Activated naive CD4-positive, alpha-beta T cell treated with anti-CD3 and anti-CD28 coated beads for 36 hours (primary cell): ENCODE measurements at regions not wholly inside any gene's neighbourhood (a gene's known extent, or its start where the extent isn't known, plus 50 kb on each side); places are given as distances from the start of the nearest gene placed in this dataset.
"Not testable (repeated sequence)": the region's sequence is repeated elsewhere in the genome, so short reads cannot be mapped to it uniquely, and the experiment has no call there.

ENCODE experiments used
- CTCF ChIA-PET: fragments of 350-600 bp; sonication (Branson Sonifier 250); formaldehyde crosslinking; loops from one replicate; lab custom pipeline; 2021; ENCODE audit warnings: antibody characterized with exemption; lab: Charles Lee
- DNase-seq: peaks from one replicate; pipeline ENCODE4 v3.0.0-alpha.2; 2020
- H3K27ac Mint-ChIP-seq: one replicate; pipeline ENCODE4 v1.8.0; 2021; ENCODE audit warnings: mild to moderate bottlenecking, mixed read lengths
- H3K27me3 Mint-ChIP-seq: one replicate; pipeline ENCODE4 v1.8.0; 2021; ENCODE audit warnings: low read depth, mixed read lengths
- H3K36me3 Mint-ChIP-seq: one replicate; pipeline ENCODE4 v1.8.0; 2021; ENCODE audit warnings: low read depth, mixed read lengths
- H3K4me1 Mint-ChIP-seq: one replicate; pipeline ENCODE4 v1.8.0; 2021; ENCODE audit warnings: low read depth, mixed read lengths
- H3K4me3 Mint-ChIP-seq: one replicate; pipeline ENCODE4 v1.8.0; 2021; ENCODE audit warnings: mild to moderate bottlenecking, moderate library complexity, mixed read lengths
- H3K9me3 Mint-ChIP-seq: one replicate; pipeline ENCODE4 v1.8.0; 2021; ENCODE audit warnings: mixed read lengths
- intact Hi-C: fragments of 100-400 bp; cut with micrococcal nuclease; formaldehyde crosslinking; loops from one replicate; pipeline ENCODE4 v1.15.1; 2023

GRCh38 chr9:30942852-30943251 is 1441.6 kb upstream of the ACO1 start:
- H3K4me3 Mint-ChIP-seq, CTCF ChIA-PET: not testable (repeated sequence)

GRCh38 chr9:30943446-30944224 is 1440.8 kb upstream of the ACO1 start:
- CTCF ChIA-PET, result no interaction called here
- Mint-ChIP-seq H3K4me1 (no peaks in the 10 kb centered on the region), H3K27me3 (no peaks in the 10 kb centered on the region), H3K36me3 (no peaks in the 10 kb centered on the region), H3K4me3 (no peak overlapping the region), H3K27ac (no peak overlapping the region), H3K9me3 (peaks cover 4% of the 10 kb centered on the region)
- DNase-seq, result no peak
- intact Hi-C loops, result no loop called here

More at GRCh38 chr9:30942852-30943251, 1441.6 kb upstream of the ACO1 start:
- H3K27me3 Mint-ChIP-seq, H3K4me1 Mint-ChIP-seq, intact Hi-C loops, H3K36me3 Mint-ChIP-seq, H3K9me3 Mint-ChIP-seq, DNase-seq, H3K27ac Mint-ChIP-seq: not testable (repeated sequence)

DNA sequence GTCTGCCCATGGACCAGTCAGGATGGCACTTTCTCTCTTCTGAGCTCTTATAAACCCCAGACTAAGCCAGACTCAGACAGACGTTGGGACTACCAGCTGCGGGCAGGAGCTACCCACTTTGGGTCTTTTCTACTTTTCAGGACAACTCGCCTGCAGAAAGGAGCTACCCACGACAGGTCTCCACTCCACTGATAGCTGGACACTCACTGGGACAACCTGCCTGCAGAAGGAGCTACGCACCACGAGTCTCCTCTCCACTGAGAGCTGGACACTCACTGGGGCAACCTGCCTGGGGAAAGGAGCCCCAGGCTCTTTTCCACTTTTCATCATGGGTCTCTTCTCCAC is 1440.2 kb upstream of the ACO1 start:
- Mint-ChIP-seq H3K4me1 (no peaks in the 10 kb centered on the region), H3K36me3 (no peaks in the 10 kb centered on the region), H3K9me3 (peaks cover 4% of the 10 kb centered on the region), H3K27me3 (no peaks in the 10 kb centered on the region), H3K27ac (no peak overlapping the region), H3K4me3 (no peak overlapping the region)
- DNase-seq, result no peak
- intact Hi-C loops, result no loop called here
- CTCF ChIA-PET, result no interaction called here

GRCh38 chr9:30944741-30945280 is 1439.6 kb upstream of the ACO1 start:
- Mint-ChIP-seq H3K4me1 (no peaks in the 10 kb centered on the region), H3K9me3 (peaks cover 4% of the 10 kb centered on the region), H3K4me3 (no peak overlapping the region), H3K27me3 (no peaks in the 10 kb centered on the region), H3K36me3 (no peaks in the 10 kb centered on the region), H3K27ac (no peak overlapping the region)
- CTCF ChIA-PET, result no interaction called here
- peak; percentile 3 for DNase-seq
- intact Hi-C loops, result no loop called here

GRCh38 chr9:30964332-30964731 is 1420.1 kb upstream of the ACO1 start:
- Mint-ChIP-seq H3K27me3 (peaks cover 8% of the 10 kb centered on the region), H3K4me1 (peaks cover 3% of the 10 kb centered on the region), H3K27ac (no peak overlapping the region), H3K4me3 (no peak overlapping the region), H3K9me3 (no peaks in the 10 kb centered on the region), H3K36me3 (no peaks in the 10 kb centered on the region)
- CTCF ChIA-PET, result no interaction called here
- DNase-seq, result no peak
- intact Hi-C loops, result no loop called here

DNA sequence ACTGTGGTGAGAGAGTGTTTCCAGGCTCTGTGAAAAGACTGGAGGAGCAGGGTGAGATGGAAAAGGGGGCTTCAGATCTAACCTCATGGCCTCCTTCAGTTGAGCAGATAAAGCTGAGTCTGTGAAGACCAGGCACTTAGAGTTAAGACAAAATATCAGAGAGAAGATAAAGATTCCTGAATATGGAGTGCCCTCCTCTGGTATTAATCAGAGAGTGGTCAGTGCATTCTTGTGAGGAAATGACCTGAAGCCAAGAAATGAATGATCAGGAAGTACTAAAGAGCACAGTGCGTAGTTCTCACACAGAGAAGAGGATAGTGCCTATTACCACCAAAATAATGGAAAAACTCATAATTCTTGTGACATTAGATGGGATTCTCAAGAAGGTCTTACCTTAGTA is 1417.0 kb upstream of the ACO1 start:
- CTCF ChIA-PET, result no interaction called here
- intact Hi-C loops, result no loop called here
- no peaks in the 10 kb centered on the region for H3K4me1 Mint-ChIP-seq
- no peak overlapping the region for H3K27ac Mint-ChIP-seq
- peaks cover 4% of the 10 kb centered on the region for H3K27me3 Mint-ChIP-seq
- no peak overlapping the region for H3K4me3 Mint-ChIP-seq
- no peaks in the 10 kb centered on the region for H3K36me3 Mint-ChIP-seq
- DNase-seq, result no peak
- H3K9me3 Mint-ChIP-seq, result no peaks in the 10 kb centered on the region

DNA sequence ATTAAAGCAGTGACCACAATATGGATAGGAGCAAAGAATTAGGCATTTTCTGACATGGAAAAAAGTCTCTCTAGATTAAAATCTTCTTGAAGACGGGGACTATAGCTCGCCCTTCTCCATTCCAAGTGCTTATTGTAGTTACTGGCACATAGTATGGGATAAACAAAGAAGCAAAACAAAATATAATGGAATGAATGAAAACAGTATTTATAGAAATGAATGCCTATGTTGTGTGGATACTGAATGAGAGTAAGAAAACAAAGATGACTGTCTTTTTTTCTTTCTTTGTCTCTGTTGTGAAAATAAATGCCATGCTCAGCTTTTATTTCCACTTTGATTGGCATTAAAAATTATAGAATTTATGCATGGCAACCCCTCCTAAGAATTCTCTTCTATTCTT is 1414.3 kb upstream of the ACO1 start:
- Mint-ChIP-seq H3K36me3 (no peaks in the 10 kb centered on the region), H3K27ac (no peak overlapping the region), H3K4me1 (no peaks in the 10 kb centered on the region), H3K27me3 (peaks cover 2% of the 10 kb centered on the region), H3K9me3 (no peaks in the 10 kb centered on the region), H3K4me3 (no peak overlapping the region)
- CTCF ChIA-PET, result no interaction called here
- no peak for DNase-seq
- intact Hi-C loops, result no loop called here

DNA sequence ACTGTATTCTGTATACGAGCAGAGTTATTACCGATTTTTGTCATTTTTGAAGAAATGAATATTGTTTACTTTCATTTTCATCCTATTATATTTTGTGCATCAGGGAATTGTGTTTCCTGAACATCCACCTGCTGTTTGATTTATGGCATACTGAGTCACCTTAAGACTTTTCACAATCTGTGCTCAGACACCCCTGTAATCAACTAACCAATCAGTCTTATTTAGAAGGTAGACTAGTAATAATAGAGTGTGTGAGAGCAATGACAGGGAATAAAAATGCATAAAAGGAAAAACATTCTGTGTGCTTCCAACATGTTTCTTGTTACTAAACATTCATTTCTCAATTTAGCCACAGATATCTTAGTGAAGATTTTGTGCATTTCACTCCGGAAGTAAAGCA is 1413.6 kb upstream of the ACO1 start:
- Mint-ChIP-seq H3K27ac (no peak overlapping the region), H3K4me1 (no peaks in the 10 kb centered on the region), H3K27me3 (peaks cover 2% of the 10 kb centered on the region), H3K4me3 (no peak overlapping the region), H3K9me3 (no peaks in the 10 kb centered on the region), H3K36me3 (no peaks in the 10 kb centered on the region)
- intact Hi-C loops, result no loop called here
- CTCF ChIA-PET, result no interaction called here
- no peak for DNase-seq

DNA sequence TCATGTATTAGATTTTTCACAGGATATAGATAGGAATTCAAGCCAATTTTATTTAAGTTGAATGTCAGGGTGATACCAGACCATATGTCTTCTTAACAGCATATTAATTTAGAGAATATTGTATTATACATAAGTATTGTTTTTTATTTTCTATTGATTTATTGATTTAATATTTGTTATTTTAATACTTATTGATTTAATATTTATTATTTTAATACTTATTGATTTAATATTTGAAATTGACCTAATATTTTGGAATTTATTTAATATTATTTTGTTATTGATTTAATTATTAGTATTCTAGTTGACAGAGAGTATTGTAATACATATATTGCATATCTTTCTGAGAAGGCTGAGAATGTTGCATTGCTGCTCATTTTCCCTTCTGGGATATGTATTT is 1411.8 kb upstream of the ACO1 start:
- no peaks in the 10 kb centered on the region for H3K27me3 Mint-ChIP-seq
- H3K36me3 Mint-ChIP-seq, result no peaks in the 10 kb centered on the region
- CTCF ChIA-PET, result interaction anchor here (0.7 kb wide), 1 partner anchor 179 kb away, joined by 3 read pairs; no protein-coding TSS in a partner anchor
- intact Hi-C loops, result no loop called here
- H3K4me3 Mint-ChIP-seq, result no peak overlapping the region
- no peaks in the 10 kb centered on the region for H3K4me1 Mint-ChIP-seq
- DNase-seq, result no peak
- no peaks in the 10 kb centered on the region for H3K9me3 Mint-ChIP-seq
- no peak overlapping the region for H3K27ac Mint-ChIP-seq

GRCh38 chr9:30977965-30978364 is 1406.5 kb upstream of the ACO1 start:
- CTCF ChIA-PET, result no interaction called here
- no peak overlapping the region for H3K27ac Mint-ChIP-seq
- intact Hi-C loops, result no loop called here
- H3K27me3 Mint-ChIP-seq, result peaks cover 12% of the 10 kb centered on the region
- no peaks in the 10 kb centered on the region for H3K36me3 Mint-ChIP-seq
- H3K4me3 Mint-ChIP-seq, result no peak overlapping the region
- no peaks in the 10 kb centered on the region for H3K4me1 Mint-ChIP-seq
- no peaks in the 10 kb centered on the region for H3K9me3 Mint-ChIP-seq
- DNase-seq, result no peak

GRCh38 chr9:30982301-30982700 is 1402.1 kb upstream of the ACO1 start:
- no peak for DNase-seq
- no peaks in the 10 kb centered on the region for H3K4me1 Mint-ChIP-seq
- intact Hi-C loops, result no loop called here
- CTCF ChIA-PET, result no interaction called here
- H3K9me3 Mint-ChIP-seq, result no peaks in the 10 kb centered on the region
- no peaks in the 10 kb centered on the region for H3K36me3 Mint-ChIP-seq
- no peak overlapping the region for H3K4me3 Mint-ChIP-seq
- H3K27ac Mint-ChIP-seq, result no peak overlapping the region
- peaks cover 15% of the 10 kb centered on the region for H3K27me3 Mint-ChIP-seq

DNA sequence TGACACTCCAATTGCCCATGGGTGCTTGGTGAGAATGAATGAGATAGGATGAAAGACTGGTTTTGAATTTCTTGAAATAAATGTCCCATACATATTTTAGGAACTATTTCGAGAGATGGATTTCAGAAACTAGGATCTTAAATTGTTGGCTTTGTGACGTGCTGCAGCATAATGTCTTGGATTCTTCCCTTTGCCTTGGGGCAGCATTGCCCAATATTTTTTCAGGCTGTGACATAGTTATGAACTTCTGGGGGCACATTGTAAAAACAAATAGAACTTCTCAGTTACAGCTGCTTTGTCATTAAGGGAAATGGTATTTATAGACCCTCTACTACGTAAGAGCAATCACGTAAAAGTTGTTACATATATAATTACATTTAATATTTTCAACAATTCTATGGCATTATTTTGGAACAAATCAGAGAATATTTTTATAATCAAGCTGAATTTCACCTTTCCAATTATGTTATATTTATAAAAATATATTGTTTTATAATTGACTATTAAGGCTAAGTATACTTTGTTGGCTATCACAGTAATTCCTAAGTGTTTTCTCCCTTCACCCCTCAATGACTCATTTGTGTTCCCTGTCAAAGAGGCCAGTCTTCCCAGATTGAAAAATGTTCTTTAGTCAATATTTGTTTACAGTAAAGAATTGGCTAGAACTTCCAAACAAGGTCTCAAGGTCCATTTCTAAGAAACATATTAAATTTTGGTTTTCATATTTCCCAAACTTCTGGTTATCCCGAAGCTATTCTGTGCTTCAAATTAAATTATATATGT is 1388.3 kb upstream of the ACO1 start:
- Mint-ChIP-seq H3K36me3 (no peaks in the 10 kb centered on the region), H3K4me1 (no peaks in the 10 kb centered on the region), H3K9me3 (peaks cover 2% of the 10 kb centered on the region), H3K27ac (no peak overlapping the region), H3K27me3 (no peaks in the 10 kb centered on the region), H3K4me3 (no peak overlapping the region)
- intact Hi-C loops, result no loop called here
- CTCF ChIA-PET, result no interaction called here
- no peak for DNase-seq

DNA sequence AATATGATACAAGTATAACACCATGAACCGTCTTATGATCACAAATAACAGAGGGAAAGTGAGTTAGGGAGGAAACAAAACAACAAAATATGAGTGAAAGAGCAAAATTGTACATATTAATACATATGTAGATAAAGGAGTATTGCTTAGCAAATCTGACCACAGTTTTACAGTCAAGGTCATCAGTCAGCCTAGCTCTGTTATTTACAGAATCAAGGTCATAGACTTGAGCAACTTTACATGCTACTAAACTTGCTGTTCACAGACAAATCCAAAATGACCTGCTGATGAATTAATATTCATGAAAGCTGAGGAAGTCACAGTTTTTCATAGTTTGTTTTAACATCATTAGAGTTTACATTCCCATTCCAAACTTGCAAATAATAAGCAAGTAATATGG is 1387.7 kb upstream of the ACO1 start:
- H3K4me1 Mint-ChIP-seq, result no peaks in the 10 kb centered on the region
- no peaks in the 10 kb centered on the region for H3K36me3 Mint-ChIP-seq
- DNase-seq, result no peak
- H3K9me3 Mint-ChIP-seq, result peaks cover 2% of the 10 kb centered on the region
- no peak overlapping the region for H3K4me3 Mint-ChIP-seq
- H3K27ac Mint-ChIP-seq, result no peak overlapping the region
- H3K27me3 Mint-ChIP-seq, result no peaks in the 10 kb centered on the region
- intact Hi-C loops, result no loop called here
- CTCF ChIA-PET, result no interaction called here
